Vagina (tissue), 2 donors: ENCODE measurements at regions not wholly inside any gene's neighbourhood (a gene's known extent, or its start where the extent isn't known, plus 50 kb on each side); places are given as distances from the start of the nearest gene placed in this dataset.

Source experiments
- POLR2A ChIP-seq, 2 donors: fragments of 450-650 bp; IDR thresholded peaks; one replicate each; pipeline ENCODE4 v1.6.1; 2017; ENCODE audit warnings: antibody characterized with exemption in 2 of 2, mild to moderate bottlenecking in 2 of 2, moderate library complexity in 2 of 2
- POLR2AphosphoS5 ChIP-seq, 2 donors: sonication (generic); formaldehyde crosslinking; IDR thresholded peaks; one replicate each; pipeline ENCODE4 v1.9.0; 2017; ENCODE audit warnings: antibody characterized with exemption in 2 of 2, mild to moderate bottlenecking in 2 of 2, low read depth in 1 of 2; ENCODE audit not compliant: insufficient read depth in 1 of 2
- TF ChIP-seq, protein P1 (sequence below), 3 experiments: fragments of 450-650 bp in 2 of 3; fragments of 200-600 bp in 1 of 3; sonication (generic) in 1 of 3; IDR thresholded peaks; one replicate each; pipeline ENCODE4 v1.5.1; 2017 to 2019; ENCODE audit warnings: antibody characterized with exemption in 3 of 3, mild to moderate bottlenecking in 2 of 3, moderate library complexity in 2 of 3

GRCh38 chr10:131777162-131777561 lies 123.6 kb upstream of the PPP2R2D start:
- TF ChIP-seq, protein P1, sequence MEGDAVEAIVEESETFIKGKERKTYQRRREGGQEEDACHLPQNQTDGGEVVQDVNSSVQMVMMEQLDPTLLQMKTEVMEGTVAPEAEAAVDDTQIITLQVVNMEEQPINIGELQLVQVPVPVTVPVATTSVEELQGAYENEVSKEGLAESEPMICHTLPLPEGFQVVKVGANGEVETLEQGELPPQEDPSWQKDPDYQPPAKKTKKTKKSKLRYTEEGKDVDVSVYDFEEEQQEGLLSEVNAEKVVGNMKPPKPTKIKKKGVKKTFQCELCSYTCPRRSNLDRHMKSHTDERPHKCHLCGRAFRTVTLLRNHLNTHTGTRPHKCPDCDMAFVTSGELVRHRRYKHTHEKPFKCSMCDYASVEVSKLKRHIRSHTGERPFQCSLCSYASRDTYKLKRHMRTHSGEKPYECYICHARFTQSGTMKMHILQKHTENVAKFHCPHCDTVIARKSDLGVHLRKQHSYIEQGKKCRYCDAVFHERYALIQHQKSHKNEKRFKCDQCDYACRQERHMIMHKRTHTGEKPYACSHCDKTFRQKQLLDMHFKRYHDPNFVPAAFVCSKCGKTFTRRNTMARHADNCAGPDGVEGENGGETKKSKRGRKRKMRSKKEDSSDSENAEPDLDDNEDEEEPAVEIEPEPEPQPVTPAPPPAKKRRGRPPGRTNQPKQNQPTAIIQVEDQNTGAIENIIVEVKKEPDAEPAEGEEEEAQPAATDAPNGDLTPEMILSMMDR (IDR thresholded peaks at IDR 0.05), result no peak
- TF ChIP-seq POLR2AphosphoS5 (IDR thresholded peaks at IDR 0.05; ENCODE audit: insufficient read depth in 1 of 2, low read depth in 1 of 2) (no peak), POLR2A (IDR thresholded peaks at IDR 0.05) (no peak)
